ENCODE measurements at regions not wholly inside any gene's neighbourhood (a gene's known extent, or its start where the extent isn't known, plus 50 kb on each side); places are given as distances from the start of the nearest gene placed in this dataset.

DNA sequence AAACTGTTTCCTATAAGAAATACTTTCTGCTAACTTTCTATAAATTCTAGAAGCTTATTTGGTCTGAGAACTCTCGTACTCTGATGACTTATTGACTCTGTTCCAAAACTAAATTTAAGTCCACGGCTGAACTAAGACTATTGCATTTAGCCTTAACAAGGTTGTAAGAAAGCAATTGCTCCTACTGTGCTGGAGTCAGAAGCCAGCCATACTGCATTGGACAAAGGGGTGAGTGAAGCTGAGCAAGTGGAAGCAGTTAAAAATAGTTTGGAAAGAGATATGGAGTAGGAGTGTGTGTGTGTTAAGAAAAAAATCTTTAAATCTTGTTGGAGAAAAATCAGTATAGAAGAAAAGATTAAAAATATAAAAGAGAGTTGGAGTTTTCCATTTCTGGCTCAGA is 1360.1 kb upstream of the CELF2 start:
- H3K9me3 ChIP-seq (ENCODE audit: insufficient read depth, low read depth, low read length): no peaks in the 10 kb centered on the region
- no peak overlapping the region for H3K14ac ChIP-seq (ENCODE audit: low read length)
- no peak overlapping the region for H3K18ac ChIP-seq (ENCODE audit: low read length)
- H3K27ac ChIP-seq (ENCODE audit: low read depth, low read length): no peak overlapping the region
- no peak overlapping the region for H4K12ac ChIP-seq (ENCODE audit: low read depth, low read length)
- no peak overlapping the region for H4K91ac ChIP-seq (ENCODE audit: low read depth, low read length)
- no peak for DNase-seq
- H3K4ac ChIP-seq (ENCODE audit: low read depth, low read length): no peak overlapping the region
- no peaks in the 10 kb centered on the region for H3K79me1 ChIP-seq (ENCODE audit: low read length)
- no peak overlapping the region for H2BK5ac ChIP-seq (ENCODE audit: low read depth, low read length, poor library complexity)
- no peaks in the 10 kb centered on the region for H3K79me2 ChIP-seq (ENCODE audit: control insufficient read depth, insufficient read depth, low read length, poor library complexity)
- H3K4me1 ChIP-seq (ENCODE audit: control insufficient read depth in 1 of 2, insufficient read depth in 2 of 2, low read length in 2 of 2): no peaks in the 10 kb centered on the region
- no peak overlapping the region for H2AFZ ChIP-seq (ENCODE audit: insufficient read depth, low read length, poor library complexity)
- no peak overlapping the region for H2BK120ac ChIP-seq (ENCODE audit: insufficient read depth, low read length, poor library complexity)
- H3K23ac ChIP-seq (ENCODE audit: low read length): no peak overlapping the region
- no peak overlapping the region for H2BK12ac ChIP-seq (ENCODE audit: low read length)
- H2AK5ac ChIP-seq (ENCODE audit: low read length): no peak overlapping the region
- H3K27me3 ChIP-seq (ENCODE audit: insufficient read depth, low read length): no peaks in the 10 kb centered on the region
- H3K9ac ChIP-seq (ENCODE audit: low read length): no peak overlapping the region
- no peak overlapping the region for H3K4me3 ChIP-seq (ENCODE audit: low read depth, low read length)
- no peak overlapping the region for H4K8ac ChIP-seq (ENCODE audit: low read depth, low read length)
- no CpG with 5 or more reads among the region's 2 CpGs for WGBS (ENCODE audit: extremely low coverage, insufficient coverage, insufficient read length)
- no peak overlapping the region for H3K4me2 ChIP-seq (ENCODE audit: low read length)
- no peaks in the 10 kb centered on the region for H3K36me3 ChIP-seq (ENCODE audit: control insufficient read depth in 1 of 2, insufficient read depth in 2 of 2, low read length in 2 of 2)

DNA sequence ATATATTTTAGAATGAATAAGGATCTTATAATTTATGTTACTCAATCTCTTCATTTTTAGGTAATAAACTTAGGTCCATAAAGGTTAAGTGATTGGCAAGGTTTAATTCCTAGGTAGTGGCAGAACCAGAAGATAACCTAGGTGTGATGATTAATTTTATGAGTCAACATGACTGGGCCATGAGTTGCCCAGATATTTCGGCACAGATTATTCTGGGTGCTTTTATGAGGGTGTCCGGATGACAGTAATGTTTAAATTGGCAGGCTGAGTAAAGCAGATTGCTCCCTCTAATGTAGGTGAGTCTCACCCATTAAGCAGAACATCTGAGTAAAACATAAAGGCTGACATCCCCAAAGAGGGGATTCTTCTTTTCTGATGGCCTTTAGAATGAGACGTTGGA is 1349.3 kb upstream of the CELF2 start:
- H3K27me3 ChIP-seq (ENCODE audit: insufficient read depth, low read length): no peaks in the 10 kb centered on the region

DNA sequence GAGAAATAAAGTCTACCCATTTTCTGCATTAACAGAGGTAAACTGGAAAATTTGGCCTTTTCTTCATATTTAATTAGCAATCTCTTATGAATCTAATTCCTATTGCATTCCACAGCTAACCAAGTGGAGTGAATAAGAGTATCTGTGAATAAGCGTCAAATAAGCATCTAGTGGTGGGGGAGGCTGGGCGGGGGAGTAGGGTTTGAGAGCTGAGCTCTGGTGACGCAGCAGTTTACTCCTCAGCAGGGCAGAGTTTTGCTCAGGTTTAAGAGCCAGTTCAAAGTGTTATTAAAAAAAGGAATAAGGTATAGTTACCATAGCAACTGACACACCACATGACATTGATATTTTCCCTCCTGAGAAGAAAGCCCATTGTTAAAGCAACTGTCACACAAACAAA is 1346.8 kb upstream of the CELF2 start:
- Histone ChIP-seq H3K14ac (ENCODE audit: low read length) (no peak overlapping the region), H4K91ac (ENCODE audit: low read depth, low read length) (no peak overlapping the region), H4K8ac (ENCODE audit: low read depth, low read length) (no peak overlapping the region), H3K79me1 (ENCODE audit: low read length) (no peaks in the 10 kb centered on the region), H3K4me3 (ENCODE audit: low read depth, low read length) (no peak overlapping the region), H2BK5ac (ENCODE audit: low read depth, low read length, poor library complexity) (no peak overlapping the region), H3K9me3 (ENCODE audit: insufficient read depth, low read depth, low read length) (no peaks in the 10 kb centered on the region), H2AK5ac (ENCODE audit: low read length) (no peak overlapping the region), H2BK12ac (ENCODE audit: low read length) (no peak overlapping the region), H3K36me3 (ENCODE audit: control insufficient read depth in 1 of 2, insufficient read depth in 2 of 2, low read length in 2 of 2) (no peaks in the 10 kb centered on the region), H3K27me3 (ENCODE audit: insufficient read depth, low read length) (no peaks in the 10 kb centered on the region), H3K9ac (ENCODE audit: low read length) (no peak overlapping the region), H3K4me1 (ENCODE audit: control insufficient read depth in 1 of 2, insufficient read depth in 2 of 2, low read length in 2 of 2) (no peaks in the 10 kb centered on the region), H3K4ac (ENCODE audit: low read depth, low read length) (no peak overlapping the region), H3K27ac (ENCODE audit: low read depth, low read length) (no peak overlapping the region), H3K4me2 (ENCODE audit: low read length) (no peak overlapping the region), H2AFZ (ENCODE audit: insufficient read depth, low read length, poor library complexity) (no peak overlapping the region), H3K79me2 (ENCODE audit: control insufficient read depth, insufficient read depth, low read length, poor library complexity) (no peaks in the 10 kb centered on the region), H2BK120ac (ENCODE audit: insufficient read depth, low read length, poor library complexity) (no peak overlapping the region), H3K23ac (ENCODE audit: low read length) (no peak overlapping the region), H4K12ac (ENCODE audit: low read depth, low read length) (no peak overlapping the region), H3K18ac (ENCODE audit: low read length) (no peak overlapping the region)
- no peak for DNase-seq
- WGBS (ENCODE audit: extremely low coverage, insufficient coverage, insufficient read length): no CpG with 5 or more reads among the region's 3 CpGs

More for the DNA sequence above, 1349.3 kb upstream of the CELF2 start:
- H4K8ac ChIP-seq (ENCODE audit: low read depth, low read length): no peak overlapping the region
- no CpG with 5 or more reads among the region's 3 CpGs for WGBS (ENCODE audit: extremely low coverage, insufficient coverage, insufficient read length)
- H3K79me1 ChIP-seq (ENCODE audit: low read length): no peaks in the 10 kb centered on the region
- no peak overlapping the region for H3K27ac ChIP-seq (ENCODE audit: low read depth, low read length)
- H2BK12ac ChIP-seq (ENCODE audit: low read length): no peak overlapping the region
- H3K4me1 ChIP-seq (ENCODE audit: control insufficient read depth in 1 of 2, insufficient read depth in 2 of 2, low read length in 2 of 2): no peaks in the 10 kb centered on the region
- H2BK5ac ChIP-seq (ENCODE audit: low read depth, low read length, poor library complexity): no peak overlapping the region
- no peak overlapping the region for H3K9ac ChIP-seq (ENCODE audit: low read length)
- no peak overlapping the region for H3K4ac ChIP-seq (ENCODE audit: low read depth, low read length)
- no peak overlapping the region for H3K18ac ChIP-seq (ENCODE audit: low read length)
- no peak overlapping the region for H2AK5ac ChIP-seq (ENCODE audit: low read length)
- DNase-seq: no peak
- no peaks in the 10 kb centered on the region for H3K9me3 ChIP-seq (ENCODE audit: insufficient read depth, low read depth, low read length)
- H4K12ac ChIP-seq (ENCODE audit: low read depth, low read length): no peak overlapping the region
- H3K4me3 ChIP-seq (ENCODE audit: low read depth, low read length): no peak overlapping the region
- H3K14ac ChIP-seq (ENCODE audit: low read length): no peak overlapping the region
- no peaks in the 10 kb centered on the region for H3K36me3 ChIP-seq (ENCODE audit: control insufficient read depth in 1 of 2, insufficient read depth in 2 of 2, low read length in 2 of 2)
- H4K91ac ChIP-seq (ENCODE audit: low read depth, low read length): no peak overlapping the region
- H3K23ac ChIP-seq (ENCODE audit: low read length): no peak overlapping the region
- no peak overlapping the region for H2BK120ac ChIP-seq (ENCODE audit: insufficient read depth, low read length, poor library complexity)
- no peak overlapping the region for H3K4me2 ChIP-seq (ENCODE audit: low read length)
- no peaks in the 10 kb centered on the region for H3K79me2 ChIP-seq (ENCODE audit: control insufficient read depth, insufficient read depth, low read length, poor library complexity)
- H2AFZ ChIP-seq (ENCODE audit: insufficient read depth, low read length, poor library complexity): no peak overlapping the region

DNA sequence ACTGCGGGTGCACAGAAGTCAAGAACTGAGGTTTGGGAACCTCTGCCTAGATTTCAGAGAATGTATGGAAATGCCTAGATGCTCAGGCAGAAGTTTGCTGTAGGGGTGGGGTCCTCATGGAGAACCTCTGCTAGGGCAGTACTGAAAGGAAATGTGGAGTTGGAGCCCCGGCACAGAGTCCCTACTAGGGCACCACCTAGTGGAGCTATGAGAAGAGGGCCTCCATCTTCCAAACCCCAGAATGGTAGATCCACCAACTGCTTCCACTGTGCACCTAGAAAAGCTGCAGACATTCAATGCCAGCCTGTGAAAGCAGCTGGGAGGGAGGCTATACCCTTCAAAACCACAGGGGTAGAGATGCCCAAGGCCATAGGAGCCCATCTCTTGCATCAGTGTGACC is 1336.0 kb upstream of the CELF2 start:
- no CpG with 5 or more reads among the region's 2 CpGs for WGBS (ENCODE audit: extremely low coverage, insufficient coverage, insufficient read length)

More for the DNA sequence above, 1336.0 kb upstream of the CELF2 start:
- no peak for DNase-seq
- Histone ChIP-seq H4K91ac (ENCODE audit: low read depth, low read length) (no peak overlapping the region), H3K23ac (ENCODE audit: low read length) (no peak overlapping the region), H3K36me3 (ENCODE audit: control insufficient read depth in 1 of 2, insufficient read depth in 2 of 2, low read length in 2 of 2) (no peaks in the 10 kb centered on the region), H4K8ac (ENCODE audit: low read depth, low read length) (no peak overlapping the region), H4K12ac (ENCODE audit: low read depth, low read length) (no peak overlapping the region), H3K79me1 (ENCODE audit: low read length) (no peaks in the 10 kb centered on the region), H3K27me3 (ENCODE audit: insufficient read depth, low read length) (no peaks in the 10 kb centered on the region), H3K9ac (ENCODE audit: low read length) (no peak overlapping the region), H3K9me3 (ENCODE audit: insufficient read depth, low read depth, low read length) (peaks cover 3% of the 10 kb centered on the region), H3K4me2 (ENCODE audit: low read length) (no peak overlapping the region), H3K4me3 (ENCODE audit: low read depth, low read length) (no peak overlapping the region), H3K4me1 (ENCODE audit: control insufficient read depth in 1 of 2, insufficient read depth in 2 of 2, low read length in 2 of 2) (no peaks in the 10 kb centered on the region), H2AK5ac (ENCODE audit: low read length) (no peak overlapping the region), H2BK5ac (ENCODE audit: low read depth, low read length, poor library complexity) (no peak overlapping the region), H3K4ac (ENCODE audit: low read depth, low read length) (no peak overlapping the region), H3K27ac (ENCODE audit: low read depth, low read length) (no peak overlapping the region), H3K79me2 (ENCODE audit: control insufficient read depth, insufficient read depth, low read length, poor library complexity) (no peaks in the 10 kb centered on the region), H2BK12ac (ENCODE audit: low read length) (no peak overlapping the region), H3K14ac (ENCODE audit: low read length) (no peak overlapping the region), H2AFZ (ENCODE audit: insufficient read depth, low read length, poor library complexity) (no peak overlapping the region), H2BK120ac (ENCODE audit: insufficient read depth, low read length, poor library complexity) (no peak overlapping the region), H3K18ac (ENCODE audit: low read length) (no peak overlapping the region)
